K562 (cell line): ENCODE measurements at regions not wholly inside any gene's neighbourhood (a gene's known extent, or its start where the extent isn't known, plus 50 kb on each side); places are given as distances from the start of the nearest gene placed in this dataset.

Experiments
- ATAC-seq: fragments of 200-7000 bp; cut with Tn5 transposase; 3 replicates; pipeline ENCODE4 v1.9.1; 2020; ENCODE audit warnings: moderate library complexity
- BruUV-seq: library from RNA; stranded (reverse); fragments of 400-500 nt; replicated peaks from 2 replicates; lab custom pipeline; 2021; lab: Mats Ljungman, UMichigan
- CTCF ChIA-PET: fragments of 300-600 bp; formaldehyde crosslinking; extraction: SDS; loops from one replicate; lab custom pipeline; 2021; ENCODE audit warnings: low intra/inter-chr PET ratio; lab: Yijun Ruan, JAX
- POLR2A ChIA-PET: fragments of 300-600, 350-650 bp; sonication (Branson Sonifier 250); formaldehyde crosslinking; extraction: SDS; loops from one replicate; lab custom pipeline; 2021; ENCODE audit warnings: antibody characterized with exemption, inconsistent platforms; lab: Yijun Ruan, JAX
- DNase-seq, 4 experiments: peaks; one replicate each; pipeline versions ENCODE4 v3.0.0 to v3.0.0-alpha.2; 2011 to 2018; ENCODE audit warnings: low spot score in 3 of 4, mixed read lengths in 3 of 4; ENCODE audit errors: extremely low read depth in 1 of 4
- FAIRE-seq: peaks from 2 replicates; lab custom pipeline; 2011; peaks lifted over from hg19 to GRCh38; lab: Jason Lieb, UNC
- H2AFZ ChIP-seq: 2 replicates; pipeline ENCODE4 v1.6.0; 2011; ENCODE audit warnings: low read depth, low read length, control low read depth, inconsistent platforms
- H3K27ac ChIP-seq: fragments of 200-600 bp; 3 replicates; pipeline ENCODE4 v1.8.0; 2011; ENCODE audit warnings: low read depth, mild to moderate bottlenecking, control low read depth, inconsistent platforms, low read length, moderate library complexity, mixed read lengths; ENCODE audit errors: extremely low read depth
- H3K27me3 ChIP-seq, 2 experiments: fragments of 300-600 bp in 1 of 2; 2 replicates in 1 of 2; 3 replicates in 1 of 2; pipeline versions ENCODE4 v1.6.0 to v1.8.0; 2011; ENCODE audit warnings: inconsistent platforms in 2 of 2, low read length in 2 of 2, mild to moderate bottlenecking in 1 of 2, mixed read lengths in 1 of 2, moderate library complexity in 1 of 2; ENCODE audit not compliant: control insufficient read depth in 2 of 2, insufficient read depth in 2 of 2
- H3K36me3 ChIP-seq: fragments of 300-600 bp; 3 replicates; pipeline ENCODE4 v1.8.0; 2011; ENCODE audit warnings: mild to moderate bottlenecking, low read length, inconsistent platforms; ENCODE audit not compliant: control insufficient read depth, insufficient read depth
- H3K4me1 ChIP-seq, 2 experiments: fragments of 200-600 bp in 1 of 2; replicated peaks in 1 of 2; 2 replicates in 1 of 2; 3 replicates in 1 of 2; pipeline versions ENCODE4 v1.5.1 to v1.8.0; 2011; ENCODE audit warnings: inconsistent platforms in 2 of 2, low read length in 2 of 2, mild to moderate bottlenecking in 1 of 2, mixed read lengths in 1 of 2, moderate library complexity in 1 of 2; ENCODE audit not compliant: control insufficient read depth in 2 of 2, insufficient read depth in 2 of 2
- H3K4me2 ChIP-seq: 2 replicates; pipeline ENCODE4 v1.6.1; 2011; ENCODE audit warnings: low read length, control low read depth, inconsistent platforms, mixed read lengths; ENCODE audit not compliant: insufficient read depth
- H3K4me3 ChIP-seq: fragments of 200-600 bp; sonication (generic), shearing (Covaris generic); 2 replicates; pipeline ENCODE4 v1.5.1; 2016; ENCODE audit warnings: control low read depth, inconsistent platforms
- H3K79me2 ChIP-seq: fragments of 200-600 bp; 3 replicates; pipeline ENCODE4 v1.8.0; 2011; ENCODE audit warnings: low read length, inconsistent platforms; ENCODE audit not compliant: control insufficient read depth, insufficient read depth
- H3K9ac ChIP-seq, 2 experiments: 2 replicates each; pipeline versions ENCODE4 v1.6.0 to v1.6.1; 2011; ENCODE audit warnings: low read depth in 2 of 2, low read length in 2 of 2, control low read depth in 1 of 2, inconsistent platforms in 1 of 2, mild to moderate bottlenecking in 1 of 2, mixed read lengths in 1 of 2; ENCODE audit not compliant: insufficient read depth in 1 of 2
- H3K9me1 ChIP-seq: one replicate; pipeline ENCODE4 v1.6.0; 2011; ENCODE audit warnings: inconsistent platforms, mild to moderate bottlenecking, low read length, moderate library complexity; ENCODE audit not compliant: control insufficient read depth, insufficient read depth
- H3K9me3 ChIP-seq: replicated peaks from 2 replicates; pipeline ENCODE4 v1.5.1; 2011; ENCODE audit warnings: low read depth, low read length, inconsistent platforms; ENCODE audit not compliant: control insufficient read depth, insufficient read depth
- H4K20me1 ChIP-seq: replicated peaks from 2 replicates; pipeline ENCODE4 v1.6.1; 2011; ENCODE audit warnings: low read length, inconsistent platforms, mixed read lengths; ENCODE audit not compliant: control insufficient read depth, insufficient read depth
- CTBP1 ChIP-seq: fragments of 450-650 bp; IDR thresholded peaks from 2 replicates; pipeline ENCODE4 v1.6.1; 2016; ENCODE audit warnings: borderline replicate concordance
- MAFK ChIP-seq: IDR thresholded peaks from 2 replicates; pipeline ENCODE4 v1.6.1; 2011; ENCODE audit warnings: low read length, improper control_type of control experiment
- POLR2G ChIP-seq: fragments of 200-400 bp; formaldehyde crosslinking; IDR thresholded peaks from 2 replicates; pipeline ENCODE4 v1.6.1; 2017; ENCODE audit warnings: low read depth, mild to moderate bottlenecking, antibody characterized with exemption, low read length, moderate library complexity
- SAFB2 ChIP-seq: fragments of 200-400 bp; formaldehyde crosslinking; IDR thresholded peaks from 2 replicates; pipeline ENCODE4 v1.6.1; 2018; ENCODE audit warnings: borderline replicate concordance, low read length, low read depth, moderate library complexity; ENCODE audit not compliant: severe bottlenecking
- SOX6 ChIP-seq: fragments of 450-650 bp; IDR thresholded peaks from 2 replicates; pipeline ENCODE4 v1.6.1; 2014; ENCODE audit warnings: mild to moderate bottlenecking
- TGIF2 ChIP-seq: sonication (generic); formaldehyde crosslinking; IDR thresholded peaks from 2 replicates; pipeline ENCODE4 v1.8.1; 2022; ENCODE audit warnings: mild to moderate bottlenecking, missing genetic modification reagents, moderate library complexity
- WGBS: fragments of 100-300 bp; shearing (Covaris generic); methylation state at CpG from one replicate; pipeline ENCODE4 v1.1.6; 2016; ENCODE audit warnings: low coverage, mixed read lengths; ENCODE audit not compliant: insufficient coverage; ENCODE audit errors: missing lambda C conversion rate; 5-methylcytosine and 5-hydroxymethylcytosine counted together
- in situ Hi-C: fragments of 300-500 bp; cut with MboI; formaldehyde crosslinking; loops from 4 replicates; pipeline ENCODE4 v1.15.0; 2018; ENCODE audit warnings: inconsistent platforms, mixed read lengths
- intact Hi-C: fragments of 100-400 bp; cut with micrococcal nuclease; formaldehyde crosslinking; loops from 2 replicates; pipeline ENCODE4 v1.14.2; 2022
- TF ChIP-seq, protein P1 (sequence below): fragments of 450-650 bp; IDR thresholded peaks from 2 replicates; pipeline ENCODE4 v1.6.1; 2016; ENCODE audit warnings: missing biosample characterization, missing genetic modification characterization
- TF ChIP-seq, protein P2 (sequence below): fragments of 450-650 bp; IDR thresholded peaks from 2 replicates; pipeline ENCODE4 v1.6.1; 2016; ENCODE audit warnings: antibody characterized with exemption

DNA sequence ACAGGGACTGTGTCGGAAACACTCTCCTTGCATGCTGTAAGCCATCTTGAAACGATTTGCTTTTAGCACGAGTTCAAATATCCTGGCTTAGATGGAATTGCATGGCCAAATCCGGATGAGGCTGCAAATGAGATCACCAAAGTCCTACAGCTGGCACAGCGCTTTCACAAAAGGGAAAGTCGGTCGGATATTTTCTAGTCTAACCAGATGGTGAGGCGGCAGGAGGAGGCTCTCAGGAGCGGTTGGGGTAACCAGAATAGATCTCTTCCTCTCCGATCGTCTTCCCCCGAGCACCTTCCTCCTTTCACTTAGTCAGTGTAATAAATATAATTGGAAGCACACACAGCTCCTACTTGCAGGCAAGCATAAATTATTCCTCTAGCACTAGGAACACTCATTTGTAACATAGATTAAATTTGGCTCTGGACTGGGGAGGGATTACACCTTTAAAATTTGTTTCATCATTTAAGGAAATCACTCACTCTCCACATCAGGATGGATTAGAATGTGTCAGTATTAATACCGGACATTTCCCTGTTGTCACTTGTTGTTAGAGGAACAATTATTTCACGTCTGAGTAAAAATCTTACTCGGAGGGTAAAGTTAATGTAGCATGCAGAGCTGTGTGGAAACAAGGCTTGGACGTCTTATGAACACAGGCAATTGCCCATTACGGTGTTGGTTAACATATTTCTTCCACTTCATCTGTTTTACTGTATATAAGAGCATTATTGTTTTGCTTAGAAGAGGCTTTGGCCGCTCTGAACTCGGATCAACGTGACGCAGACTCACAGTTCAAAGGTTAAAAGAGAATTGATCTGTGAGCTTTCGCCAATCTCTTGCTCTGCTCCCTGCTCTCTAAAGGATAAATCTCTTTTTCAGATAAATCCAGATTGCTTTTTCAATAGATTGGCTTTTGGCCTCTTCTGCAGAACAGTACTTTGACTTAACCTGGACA, 857.9 kb downstream of the TYW1 start:
- POLR2A ChIA-PET = interaction anchor here (1.1 kb wide), 1 partner anchor 10 kb away, joined by 3 read pairs; no protein-coding TSS in a partner anchor
- under 1% methylated on average over 22 of the region's 22 CpGs for WGBS
- no peaks in the 10 kb centered on the region for H3K79me2 ChIP-seq
- peaks cover 0 to 12% of the 10 kb centered on the region in 2 experiments; a peak in 3 of 5 replicates for H3K27me3 ChIP-seq
- in situ Hi-C loops = no loop called here
- no peak overlapping the region for H3K9ac ChIP-seq
- no peak overlapping the region for H3K4me3 ChIP-seq
- intact Hi-C loops = no loop called here
- H3K27ac ChIP-seq = no peak overlapping the region
- BruUV-seq = no TSS peak
- no peak for TF ChIP-seq TGIF2 (CRISPR knock-in tag)
- no peak for TF ChIP-seq MAFK
- TF ChIP-seq POLR2G = no peak
- TF ChIP-seq, protein P1, sequence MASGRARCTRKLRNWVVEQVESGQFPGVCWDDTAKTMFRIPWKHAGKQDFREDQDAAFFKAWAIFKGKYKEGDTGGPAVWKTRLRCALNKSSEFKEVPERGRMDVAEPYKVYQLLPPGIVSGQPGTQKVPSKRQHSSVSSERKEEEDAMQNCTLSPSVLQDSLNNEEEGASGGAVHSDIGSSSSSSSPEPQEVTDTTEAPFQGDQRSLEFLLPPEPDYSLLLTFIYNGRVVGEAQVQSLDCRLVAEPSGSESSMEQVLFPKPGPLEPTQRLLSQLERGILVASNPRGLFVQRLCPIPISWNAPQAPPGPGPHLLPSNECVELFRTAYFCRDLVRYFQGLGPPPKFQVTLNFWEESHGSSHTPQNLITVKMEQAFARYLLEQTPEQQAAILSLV (tag) = no peak
- TF ChIP-seq SOX6 = no peak
- no peak for TF ChIP-seq CTBP1
- TF ChIP-seq, protein P2, sequence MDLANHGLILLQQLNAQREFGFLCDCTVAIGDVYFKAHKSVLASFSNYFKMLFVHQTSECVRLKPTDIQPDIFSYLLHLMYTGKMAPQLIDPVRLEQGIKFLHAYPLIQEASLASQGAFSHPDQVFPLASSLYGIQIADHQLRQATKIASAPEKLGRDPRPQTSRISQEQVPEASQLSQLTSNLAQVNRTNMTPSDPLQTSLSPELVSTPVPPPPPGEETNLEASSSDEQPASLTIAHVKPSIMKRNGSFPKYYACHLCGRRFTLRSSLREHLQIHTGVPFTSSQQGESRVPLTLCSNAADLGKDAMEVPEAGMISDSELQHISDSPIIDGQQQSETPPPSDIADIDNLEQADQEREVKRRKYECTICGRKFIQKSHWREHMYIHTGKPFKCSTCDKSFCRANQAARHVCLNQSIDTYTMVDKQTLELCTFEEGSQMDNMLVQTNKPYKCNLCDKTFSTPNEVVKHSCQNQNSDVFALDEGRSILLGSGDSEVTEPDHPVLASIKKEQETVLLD = no peak
- TF ChIP-seq SAFB2 = no peak
- no peaks in the 10 kb centered on the region for H3K9me1 ChIP-seq
- no peak overlapping the region for H3K4me2 ChIP-seq
- no peaks in the 10 kb centered on the region for H3K36me3 ChIP-seq
- no peaks in the 10 kb centered on the region for H3K9me3 ChIP-seq
- ATAC-seq = no peak
- no peaks in the 10 kb centered on the region for H3K4me1 ChIP-seq
- CTCF ChIA-PET = no interaction called here
- no peak overlapping the region for H2AFZ ChIP-seq
- FAIRE-seq = no peak
- no peaks in the 10 kb centered on the region for H4K20me1 ChIP-seq
- DNase-seq = no peak
